Progenitor cell of endocrine pancreas (in vitro differentiated cells): ENCODE measurements at regions not wholly inside any gene's neighbourhood (a gene's known extent, or its start where the extent isn't known, plus 50 kb on each side); places are given as distances from the start of the nearest gene placed in this dataset.

Experiments used
- DNase-seq: peaks from one replicate; pipeline ENCODE4 v3.0.0; 2021; ENCODE audit warnings: low spot score; ENCODE audit not compliant: unreplicated experiment
- H3K27ac Mint-ChIP-seq: 2 replicates; pipeline ENCODE4 v1.8.0; 2021; ENCODE audit warnings: mild to moderate bottlenecking, moderate library complexity, mixed read lengths
- H3K27me3 Mint-ChIP-seq: 2 replicates; pipeline ENCODE4 v1.8.0; 2021; ENCODE audit warnings: mixed read lengths
- H3K36me3 Mint-ChIP-seq: 2 replicates; pipeline ENCODE4 v1.8.0; 2022; ENCODE audit warnings: mixed read lengths; ENCODE audit not compliant: insufficient read depth
- H3K4me1 Mint-ChIP-seq: 2 replicates; pipeline ENCODE4 v1.8.0; 2021; ENCODE audit warnings: low read depth, mixed read lengths
- H3K4me3 Mint-ChIP-seq: 2 replicates; pipeline ENCODE4 v1.8.0; 2021; ENCODE audit warnings: low read depth, mild to moderate bottlenecking, moderate library complexity, mixed read lengths
- H3K9me3 Mint-ChIP-seq: 2 replicates; pipeline ENCODE4 v1.8.0; 2021; ENCODE audit warnings: low read depth, mixed read lengths
- TF ChIP-seq, protein P1 (sequence below): fragments of 200-600 bp; sonication (generic); IDR thresholded peaks from one replicate; pipeline ENCODE4 v1.5.0; 2021; ENCODE audit warnings: antibody characterized with exemption, mild to moderate bottlenecking; ENCODE audit not compliant: unreplicated experiment

DNA sequence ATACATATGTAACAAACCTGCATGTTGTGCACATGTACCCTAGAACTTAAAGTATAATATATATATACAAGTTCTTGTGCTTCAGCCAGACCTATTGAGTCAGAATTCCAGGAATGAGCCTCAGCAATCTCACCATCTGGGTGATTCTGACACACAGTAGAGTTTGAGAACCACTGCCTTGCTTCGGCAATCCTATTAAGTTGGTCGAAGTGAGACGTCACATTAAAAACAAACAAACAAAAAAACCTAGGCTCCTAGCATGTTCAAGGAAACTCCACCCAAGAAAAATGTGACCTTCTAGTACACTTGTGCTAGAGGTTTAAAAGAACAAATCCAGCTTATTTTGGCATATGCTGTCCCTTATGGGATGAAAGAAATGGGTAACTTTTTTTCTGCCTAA lies 115.8 kb downstream of the SINHCAF start:
- Mint-ChIP-seq H3K9me3 (no peaks in the 10 kb centered on the region), H3K36me3 (no peaks in the 10 kb centered on the region)

DNA sequence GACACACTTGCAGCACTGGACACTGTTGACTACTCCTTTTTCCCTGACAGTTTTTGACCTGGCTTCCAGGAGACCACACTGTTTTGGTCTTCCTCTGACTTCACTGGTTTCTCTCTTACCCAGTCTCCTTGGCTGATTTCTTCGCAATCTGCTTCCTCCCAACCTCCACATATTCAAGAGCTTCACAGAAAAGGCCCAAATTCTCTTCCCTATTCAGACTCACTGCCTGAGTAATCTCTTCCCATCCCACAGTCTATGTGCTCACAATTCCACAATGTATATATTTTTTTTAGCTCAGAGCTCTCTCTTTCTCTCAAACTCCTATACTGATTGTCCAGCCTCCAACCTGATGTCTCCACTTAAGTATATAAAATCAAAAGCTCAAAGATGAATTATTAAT lies 115.4 kb downstream of the SINHCAF start:
- DNase-seq, result no peak
- TF ChIP-seq, protein P1, sequence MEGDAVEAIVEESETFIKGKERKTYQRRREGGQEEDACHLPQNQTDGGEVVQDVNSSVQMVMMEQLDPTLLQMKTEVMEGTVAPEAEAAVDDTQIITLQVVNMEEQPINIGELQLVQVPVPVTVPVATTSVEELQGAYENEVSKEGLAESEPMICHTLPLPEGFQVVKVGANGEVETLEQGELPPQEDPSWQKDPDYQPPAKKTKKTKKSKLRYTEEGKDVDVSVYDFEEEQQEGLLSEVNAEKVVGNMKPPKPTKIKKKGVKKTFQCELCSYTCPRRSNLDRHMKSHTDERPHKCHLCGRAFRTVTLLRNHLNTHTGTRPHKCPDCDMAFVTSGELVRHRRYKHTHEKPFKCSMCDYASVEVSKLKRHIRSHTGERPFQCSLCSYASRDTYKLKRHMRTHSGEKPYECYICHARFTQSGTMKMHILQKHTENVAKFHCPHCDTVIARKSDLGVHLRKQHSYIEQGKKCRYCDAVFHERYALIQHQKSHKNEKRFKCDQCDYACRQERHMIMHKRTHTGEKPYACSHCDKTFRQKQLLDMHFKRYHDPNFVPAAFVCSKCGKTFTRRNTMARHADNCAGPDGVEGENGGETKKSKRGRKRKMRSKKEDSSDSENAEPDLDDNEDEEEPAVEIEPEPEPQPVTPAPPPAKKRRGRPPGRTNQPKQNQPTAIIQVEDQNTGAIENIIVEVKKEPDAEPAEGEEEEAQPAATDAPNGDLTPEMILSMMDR, result no peak
- no peaks in the 10 kb centered on the region for H3K36me3 Mint-ChIP-seq
- no peak overlapping the region for H3K4me3 Mint-ChIP-seq
- no peaks in the 10 kb centered on the region for H3K9me3 Mint-ChIP-seq
- H3K27me3 Mint-ChIP-seq, result peaks cover 3% of the 10 kb centered on the region
- no peaks in the 10 kb centered on the region for H3K4me1 Mint-ChIP-seq
- no peak overlapping the region for H3K27ac Mint-ChIP-seq

More for the DNA sequence above, 115.8 kb downstream of the SINHCAF start:
- Mint-ChIP-seq H3K27me3 (peaks cover 3% of the 10 kb centered on the region), H3K27ac (no peak overlapping the region), H3K4me3 (no peak overlapping the region), H3K4me1 (no peaks in the 10 kb centered on the region)
- DNase-seq, result no peak
- TF ChIP-seq, protein P1, result no peak

DNA sequence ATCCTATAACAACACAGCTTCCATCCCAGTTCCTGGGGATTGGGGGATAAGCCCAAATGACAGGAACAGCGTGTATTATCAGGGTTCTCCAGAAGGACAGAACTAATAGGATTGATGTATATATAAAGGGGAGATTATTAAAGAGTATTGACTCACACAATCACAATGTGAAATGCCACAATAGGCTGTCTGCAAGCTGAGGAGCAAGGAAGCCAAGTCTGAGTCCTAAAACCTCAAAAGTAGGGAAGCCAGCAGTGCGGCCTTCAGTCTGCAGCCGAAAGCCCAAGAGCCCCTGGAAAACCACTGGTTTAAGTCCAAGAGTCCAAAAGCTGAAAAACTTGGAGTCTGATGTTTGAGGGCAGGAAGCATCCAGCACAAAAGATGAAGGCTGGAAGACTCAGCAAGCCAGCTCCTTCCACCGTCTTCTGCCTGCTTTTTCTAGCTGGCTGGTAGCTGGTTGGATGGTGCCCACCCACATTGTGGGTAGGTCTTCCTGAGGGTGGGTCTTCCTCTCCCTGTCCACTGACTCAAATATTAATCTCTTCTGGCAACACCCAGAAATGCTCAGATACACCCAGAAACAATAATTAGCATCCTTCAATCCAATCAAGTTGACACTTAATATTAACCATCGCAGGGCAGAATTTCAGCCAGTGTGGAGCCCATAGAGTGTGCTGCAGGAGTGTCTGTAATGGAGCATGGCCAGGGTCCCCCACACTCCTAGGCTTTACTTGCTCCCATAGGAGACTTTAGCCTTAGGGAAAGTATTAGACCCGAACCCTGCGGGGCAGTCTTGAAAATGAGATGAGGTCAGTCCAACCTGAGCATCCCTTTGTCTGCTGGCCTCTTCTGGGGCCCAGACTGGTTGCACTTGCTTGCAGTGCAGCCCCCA lies 111.1 kb downstream of the SINHCAF start:
- TF ChIP-seq, protein P1, result no peak
- Mint-ChIP-seq H3K27ac (no peak overlapping the region), H3K4me1 (peaks cover 11% of the 10 kb centered on the region), H3K9me3 (no peaks in the 10 kb centered on the region), H3K27me3 (peaks cover 33% of the 10 kb centered on the region), H3K4me3 (no peak overlapping the region), H3K36me3 (no peaks in the 10 kb centered on the region)
- no peak for DNase-seq

DNA sequence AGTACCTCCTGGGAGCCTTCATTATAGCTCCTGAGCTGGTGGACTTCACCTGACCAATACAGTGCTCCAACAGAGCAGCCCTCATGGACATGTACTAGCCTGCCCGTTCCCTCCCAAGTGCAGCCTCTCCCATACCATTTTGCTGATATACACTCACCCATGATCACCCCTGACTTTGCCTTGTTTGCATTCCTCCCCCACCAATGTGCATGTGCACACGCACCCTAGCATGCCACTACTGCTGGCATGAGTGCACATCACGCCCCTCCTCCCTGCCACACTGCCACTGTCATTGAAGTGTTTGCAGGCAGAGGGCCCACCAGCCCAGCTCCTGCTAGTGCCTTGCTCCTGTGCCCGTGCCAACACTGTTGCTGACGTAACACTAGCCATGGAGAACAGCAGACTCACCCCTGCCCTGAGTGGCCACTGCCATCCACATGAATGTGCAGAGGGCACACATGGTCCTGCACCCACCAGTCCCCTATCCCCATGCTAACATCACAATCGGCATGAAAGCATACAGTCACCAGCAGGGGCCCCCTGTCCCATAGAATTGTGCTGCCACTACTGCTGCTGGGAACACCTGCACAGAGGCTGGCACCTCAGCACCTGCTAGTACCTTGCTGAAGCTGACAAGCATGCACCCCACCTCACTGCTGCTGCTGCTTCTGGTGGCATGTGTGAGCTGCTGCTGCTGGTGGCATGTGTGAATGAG lies 110.3 kb downstream of the SINHCAF start:
- TF ChIP-seq, protein P1, result no peak
- Mint-ChIP-seq H3K36me3 (no peaks in the 10 kb centered on the region), H3K27ac (no peak overlapping the region), H3K4me3 (no peak overlapping the region), H3K27me3 (peaks cover 38% of the 10 kb centered on the region), H3K4me1 (peaks cover 11% of the 10 kb centered on the region), H3K9me3 (no peaks in the 10 kb centered on the region)
- DNase-seq, result no peak

DNA sequence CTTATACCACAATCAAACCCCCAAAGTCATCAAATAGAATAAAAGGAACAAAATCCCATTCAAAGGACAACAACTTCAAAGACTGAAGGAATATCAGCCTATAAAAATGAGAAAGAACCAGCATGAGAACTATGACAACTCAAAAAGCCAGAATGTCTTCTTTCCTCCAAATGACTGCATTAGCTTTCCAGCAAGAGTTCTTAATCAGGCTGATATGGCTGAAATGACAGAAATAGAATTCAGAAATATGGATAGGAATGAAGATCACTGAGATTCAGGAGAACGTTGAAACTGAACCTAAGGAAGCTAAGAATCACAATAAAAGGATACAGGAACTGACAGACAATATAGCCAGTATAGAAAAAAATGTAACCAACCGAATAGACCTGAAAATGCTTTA lies 109.5 kb downstream of the SINHCAF start:
- no peak overlapping the region for H3K27ac Mint-ChIP-seq
- DNase-seq, result no peak
- peaks cover 15% of the 10 kb centered on the region for H3K4me1 Mint-ChIP-seq
- no peak overlapping the region for H3K4me3 Mint-ChIP-seq
- H3K36me3 Mint-ChIP-seq, result no peaks in the 10 kb centered on the region
- TF ChIP-seq, protein P1, result no peak
- H3K9me3 Mint-ChIP-seq, result no peaks in the 10 kb centered on the region
- peaks cover 43% of the 10 kb centered on the region for H3K27me3 Mint-ChIP-seq
